Osteoblast (primary cell): ENCODE measurements at regions not wholly inside any gene's neighbourhood (a gene's known extent, or its start where the extent isn't known, plus 50 kb on each side); places are given as distances from the start of the nearest gene placed in this dataset.

Experiments used
- DNase-seq: peaks from one replicate; pipeline ENCODE4 v3.0.0; 2011; ENCODE audit warnings: low spot score, mixed read lengths; ENCODE audit not compliant: insufficient read length; ENCODE audit errors: missing footprints
- H2AFZ ChIP-seq: 2 replicates; pipeline ENCODE4 v1.6.0; 2011; ENCODE audit warnings: mild to moderate bottlenecking, low read length
- H3K27ac ChIP-seq: 2 replicates; pipeline ENCODE4 v1.5.1; 2011; ENCODE audit warnings: mild to moderate bottlenecking, low read depth, low read length, moderate library complexity
- H3K27me3 ChIP-seq: 2 replicates; pipeline ENCODE4 v1.6.0; 2012; ENCODE audit warnings: mild to moderate bottlenecking, control low read depth, inconsistent platforms, low read length, moderate library complexity; ENCODE audit not compliant: insufficient read depth
- H3K36me3 ChIP-seq: 2 replicates; pipeline ENCODE4 v1.5.1; 2011; ENCODE audit warnings: mild to moderate bottlenecking, low read length, control low read depth, moderate library complexity; ENCODE audit not compliant: insufficient read depth
- H3K4me1 ChIP-seq: 2 replicates; pipeline ENCODE4 v1.5.1; 2011; ENCODE audit warnings: mild to moderate bottlenecking, low read length, control low read depth, moderate library complexity; ENCODE audit not compliant: insufficient read depth
- H3K4me2 ChIP-seq: 2 replicates; pipeline ENCODE4 v1.6.0; 2011; ENCODE audit warnings: mild to moderate bottlenecking, low read length; ENCODE audit not compliant: insufficient read depth
- H3K4me3 ChIP-seq: fragments of 200-600 bp; sonication (generic); 3 replicates; pipeline ENCODE4 v1.5.1; 2012; ENCODE audit warnings: mild to moderate bottlenecking, low read length, inconsistent platforms; ENCODE audit not compliant: insufficient read depth
- H3K79me2 ChIP-seq: 2 replicates; pipeline ENCODE4 v1.6.0; 2012; ENCODE audit warnings: mild to moderate bottlenecking, low read length, control low read depth, inconsistent platforms; ENCODE audit not compliant: insufficient read depth
- H3K9me3 ChIP-seq: 2 replicates; pipeline ENCODE4 v1.5.1; 2011; ENCODE audit warnings: low read depth, low read length, control low read depth
- H4K20me1 ChIP-seq: 2 replicates; pipeline ENCODE4 v1.6.0; 2012; ENCODE audit warnings: mild to moderate bottlenecking, low read length, control low read depth; ENCODE audit not compliant: insufficient read depth
- TF ChIP-seq, protein P1 (sequence below): IDR thresholded peaks from 2 replicates; pipeline ENCODE4 v1.5.1; 2011; ENCODE audit warnings: mild to moderate bottlenecking, low read depth, low read length, moderate library complexity; ENCODE audit errors: extremely low read depth

DNA sequence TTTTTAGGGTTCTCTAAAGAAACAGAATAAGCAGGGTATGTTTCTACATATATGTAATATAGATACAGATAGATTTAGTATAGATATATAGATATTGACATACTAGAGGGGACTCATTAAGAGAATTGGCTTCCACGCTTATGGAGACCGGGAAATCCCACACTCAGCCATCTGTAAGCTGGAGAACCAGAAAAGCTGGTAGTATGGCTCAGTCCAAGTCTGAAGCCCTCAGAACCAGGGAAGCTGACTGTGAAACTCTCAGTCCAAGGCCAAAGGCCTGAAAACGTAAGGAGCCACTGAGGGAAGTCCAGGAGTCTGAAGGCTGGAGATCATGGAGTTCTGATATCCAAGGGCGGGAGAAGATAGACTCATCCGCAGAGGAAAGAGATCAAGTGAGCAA lies 441.3 kb upstream of the CDH20 start:
- TF ChIP-seq, protein P1, sequence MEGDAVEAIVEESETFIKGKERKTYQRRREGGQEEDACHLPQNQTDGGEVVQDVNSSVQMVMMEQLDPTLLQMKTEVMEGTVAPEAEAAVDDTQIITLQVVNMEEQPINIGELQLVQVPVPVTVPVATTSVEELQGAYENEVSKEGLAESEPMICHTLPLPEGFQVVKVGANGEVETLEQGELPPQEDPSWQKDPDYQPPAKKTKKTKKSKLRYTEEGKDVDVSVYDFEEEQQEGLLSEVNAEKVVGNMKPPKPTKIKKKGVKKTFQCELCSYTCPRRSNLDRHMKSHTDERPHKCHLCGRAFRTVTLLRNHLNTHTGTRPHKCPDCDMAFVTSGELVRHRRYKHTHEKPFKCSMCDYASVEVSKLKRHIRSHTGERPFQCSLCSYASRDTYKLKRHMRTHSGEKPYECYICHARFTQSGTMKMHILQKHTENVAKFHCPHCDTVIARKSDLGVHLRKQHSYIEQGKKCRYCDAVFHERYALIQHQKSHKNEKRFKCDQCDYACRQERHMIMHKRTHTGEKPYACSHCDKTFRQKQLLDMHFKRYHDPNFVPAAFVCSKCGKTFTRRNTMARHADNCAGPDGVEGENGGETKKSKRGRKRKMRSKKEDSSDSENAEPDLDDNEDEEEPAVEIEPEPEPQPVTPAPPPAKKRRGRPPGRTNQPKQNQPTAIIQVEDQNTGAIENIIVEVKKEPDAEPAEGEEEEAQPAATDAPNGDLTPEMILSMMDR: no peak
- no peak overlapping the region for H3K4me3 ChIP-seq

DNA sequence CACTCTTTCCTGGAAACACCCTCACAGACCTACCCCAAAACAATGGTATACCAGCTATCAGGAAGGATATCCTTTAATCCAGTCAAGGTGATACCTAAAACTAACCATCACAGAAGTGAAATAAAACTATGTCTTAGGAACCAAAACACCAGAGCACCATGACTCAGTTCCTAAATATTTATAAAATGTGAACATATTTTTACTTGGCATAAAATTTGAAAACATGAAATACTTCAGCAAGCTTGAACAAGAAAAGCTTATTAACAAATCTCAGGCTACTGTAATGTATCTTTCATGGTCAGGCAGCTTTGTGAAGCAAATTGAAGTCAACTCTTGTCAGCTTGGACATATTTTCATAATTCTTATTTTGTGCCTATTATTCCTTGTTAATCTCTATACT lies 440.8 kb upstream of the CDH20 start:
- no peak for DNase-seq
- no peaks in the 10 kb centered on the region for H4K20me1 ChIP-seq
- H3K4me3 ChIP-seq: no peak overlapping the region
- no peak overlapping the region for H3K27ac ChIP-seq
- TF ChIP-seq, protein P1: no peak
- no peaks in the 10 kb centered on the region for H3K27me3 ChIP-seq
- H3K9me3 ChIP-seq: no peaks in the 10 kb centered on the region
- H3K4me2 ChIP-seq: no peak overlapping the region
- H3K36me3 ChIP-seq: no peaks in the 10 kb centered on the region
- no peak overlapping the region for H2AFZ ChIP-seq
- H3K4me1 ChIP-seq: peaks cover 4% of the 10 kb centered on the region
- no peaks in the 10 kb centered on the region for H3K79me2 ChIP-seq

More for the DNA sequence above, 441.3 kb upstream of the CDH20 start:
- H3K36me3 ChIP-seq: no peaks in the 10 kb centered on the region
- no peaks in the 10 kb centered on the region for H3K9me3 ChIP-seq
- H3K79me2 ChIP-seq: no peaks in the 10 kb centered on the region
- no peaks in the 10 kb centered on the region for H3K27me3 ChIP-seq
- H3K4me1 ChIP-seq: peaks cover 4% of the 10 kb centered on the region
- H3K4me2 ChIP-seq: no peak overlapping the region
- no peak for DNase-seq
- no peak overlapping the region for H2AFZ ChIP-seq
- no peaks in the 10 kb centered on the region for H4K20me1 ChIP-seq
- H3K27ac ChIP-seq: no peak overlapping the region

DNA sequence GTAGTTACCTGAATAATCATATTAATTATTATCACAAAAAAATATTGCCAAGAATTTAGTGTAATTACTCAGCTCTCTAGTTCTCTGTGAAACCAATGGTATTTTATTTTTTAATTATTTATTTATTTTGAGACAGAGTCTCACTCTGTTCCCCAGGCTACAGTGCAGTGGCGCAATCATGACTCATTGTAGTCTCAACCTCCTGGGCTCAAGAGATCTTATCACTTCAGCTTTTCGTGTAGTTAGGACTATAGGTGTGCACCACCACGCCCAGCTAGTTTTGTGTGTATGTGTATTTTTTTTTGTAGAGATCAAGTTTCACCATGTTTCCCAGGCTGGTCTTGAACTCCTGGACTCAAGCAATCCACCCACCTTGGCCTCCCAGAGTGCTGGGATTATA lies 440.4 kb upstream of the CDH20 start:
- TF ChIP-seq, protein P1: no peak
- H3K4me2 ChIP-seq: no peak overlapping the region
- no peaks in the 10 kb centered on the region for H3K27me3 ChIP-seq
- H2AFZ ChIP-seq: no peak overlapping the region
- peaks cover 4% of the 10 kb centered on the region for H3K4me1 ChIP-seq
- H3K79me2 ChIP-seq: no peaks in the 10 kb centered on the region
- H3K27ac ChIP-seq: no peak overlapping the region
- no peaks in the 10 kb centered on the region for H3K9me3 ChIP-seq
- DNase-seq: no peak
- no peak overlapping the region for H3K4me3 ChIP-seq
- no peaks in the 10 kb centered on the region for H3K36me3 ChIP-seq
- no peaks in the 10 kb centered on the region for H4K20me1 ChIP-seq

DNA sequence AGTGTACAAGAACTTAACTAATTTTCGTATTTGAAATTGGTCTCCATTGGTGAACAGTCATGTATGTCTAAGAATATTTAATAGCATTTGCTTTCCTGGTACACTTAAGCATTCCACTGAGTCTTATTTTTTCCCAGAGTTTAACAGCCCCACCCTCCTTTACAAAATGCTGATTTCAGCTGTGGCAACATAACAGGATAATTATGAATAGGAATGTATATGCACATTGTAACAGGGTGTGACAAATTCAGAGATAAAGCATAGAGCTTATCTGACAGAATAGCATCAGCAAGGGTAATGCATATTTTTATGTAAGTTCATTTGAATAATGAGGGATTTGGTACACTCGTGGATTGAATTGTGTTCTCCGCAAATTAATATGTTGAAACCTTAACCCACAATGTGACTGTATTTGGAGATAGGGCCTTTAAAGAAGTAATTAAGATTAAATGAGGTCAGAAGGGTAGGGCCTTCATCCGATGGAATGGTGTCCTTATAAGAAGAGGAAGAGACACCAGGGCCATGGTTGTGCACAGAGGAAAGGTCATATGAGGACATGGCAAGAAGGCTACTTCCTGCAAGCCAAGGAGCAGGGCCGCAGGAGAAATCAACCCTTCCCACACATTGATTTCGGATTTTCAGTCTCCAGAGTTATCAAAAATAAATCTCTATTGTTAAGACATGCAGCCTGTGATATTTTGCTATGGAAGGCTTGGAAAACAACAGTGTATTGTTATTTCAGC lies 439.7 kb upstream of the CDH20 start:
- TF ChIP-seq, protein P1: no peak
- H3K4me3 ChIP-seq: no peak overlapping the region
- DNase-seq: no peak
- no peak overlapping the region for H2AFZ ChIP-seq
- no peaks in the 10 kb centered on the region for H4K20me1 ChIP-seq
- H3K27ac ChIP-seq: no peak overlapping the region
- peaks cover 4% of the 10 kb centered on the region for H3K4me1 ChIP-seq
- no peaks in the 10 kb centered on the region for H3K79me2 ChIP-seq
- H3K36me3 ChIP-seq: no peaks in the 10 kb centered on the region
- H3K27me3 ChIP-seq: no peaks in the 10 kb centered on the region
- H3K4me2 ChIP-seq: no peak overlapping the region
- no peaks in the 10 kb centered on the region for H3K9me3 ChIP-seq
